ENCODE measurements at regions not wholly inside any gene's neighbourhood (a gene's known extent, or its start where the extent isn't known, plus 50 kb on each side); places are given as distances from the start of the nearest gene placed in this dataset.

- TF ChIP-seq NRF1 (IDR thresholded peaks at IDR 0.05; ENCODE audit: low read depth, low read length) (no peak), MAX (IDR thresholded peaks at IDR 0.05) (no peak), E2F6 (IDR thresholded peaks at IDR 0.05) (no peak)
Observed at GRCh38 chr5:2298781-2299180, 416.1 kb upstream of the IRX4 start (continued).

Measured in H1 (cell line).